HG03066 (cell line): ENCODE measurements at regions not wholly inside any gene's neighbourhood (a gene's known extent, or its start where the extent isn't known, plus 50 kb on each side); places are given as distances from the start of the nearest gene placed in this dataset.

ENCODE experiments used
- ATAC-seq: cut with Tn5 transposase; IDR thresholded peaks from one replicate; pipeline ENCODE4 v1.9.1; 2021; ENCODE audit warnings: low read depth; ENCODE audit not compliant: unreplicated experiment

DNA sequence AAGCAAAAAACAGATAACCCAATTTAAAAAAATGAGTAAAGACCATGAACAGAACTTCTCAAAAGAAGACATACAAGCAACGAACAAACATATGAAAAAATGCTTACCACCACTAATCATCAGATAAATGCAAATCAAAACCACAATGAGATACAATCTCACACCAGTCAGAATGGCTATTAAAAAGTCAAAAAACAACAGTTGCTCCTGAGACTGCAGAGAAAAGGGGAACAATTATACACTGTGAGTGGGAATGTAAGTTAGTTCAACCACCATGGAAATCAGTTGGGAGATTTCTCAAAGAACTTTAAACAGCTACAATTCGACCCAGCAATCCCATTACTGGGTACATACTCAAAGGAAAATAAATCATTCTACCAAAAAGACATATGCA lies 131.6 kb downstream of the PTGER3 start:
- ATAC-seq = no peak

DNA sequence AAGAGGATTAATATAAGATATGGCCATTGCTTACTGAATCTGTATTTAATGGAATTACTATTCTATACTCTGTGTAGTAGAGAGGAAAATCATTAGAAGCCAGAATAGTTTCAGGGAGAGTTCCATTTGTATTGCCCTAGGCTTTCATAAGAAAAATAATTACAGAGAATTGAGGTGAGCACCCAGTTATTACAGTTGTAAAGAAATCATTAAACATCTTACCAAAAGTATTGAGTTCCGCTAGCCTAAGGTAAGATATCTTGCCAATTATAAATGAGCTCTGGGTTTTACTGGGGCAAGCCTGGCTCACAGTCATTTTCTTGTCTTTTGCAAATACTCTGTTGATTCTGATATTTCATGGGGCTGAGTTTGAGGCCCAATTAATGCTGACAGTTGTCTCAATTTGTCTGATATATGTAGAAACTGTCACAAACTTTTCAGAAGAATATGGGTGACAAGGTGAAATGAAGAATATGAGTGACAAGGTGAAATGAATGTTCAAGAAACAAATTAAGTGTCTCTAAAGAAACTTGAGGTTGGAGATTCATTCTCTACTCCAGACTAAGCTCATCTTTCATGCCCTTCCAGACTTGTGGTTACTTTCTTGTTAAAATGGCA lies 127.8 kb downstream of the PTGER3 start:
- no peak for ATAC-seq
